Right lobe of liver (tissue), 4 donors: ENCODE measurements at regions not wholly inside any gene's neighbourhood (a gene's known extent, or its start where the extent isn't known, plus 50 kb on each side); places are given as distances from the start of the nearest gene placed in this dataset.

ENCODE experiments used
- POLR2A ChIP-seq: fragments of 450-650 bp; IDR thresholded peaks from one replicate; pipeline ENCODE4 v1.6.1; 2017; ENCODE audit warnings: antibody characterized with exemption, mild to moderate bottlenecking
- TF ChIP-seq, protein P1 (sequence below), 4 donors: fragments of 200-600 bp in 3 of 4; fragments of 450-650 bp in 1 of 4; IDR thresholded peaks; one replicate each; pipeline versions ENCODE4 v1.5.1 to v1.8.0; 2016 to 2022; ENCODE audit warnings: antibody characterized with exemption in 4 of 4, mild to moderate bottlenecking in 2 of 4
- donor health status: DM: no; HTN: no; CAD: no.
- donor health status: DM: no; HTN: no; CAD: no.
- donor health status: DM: no; HTN: yes; CAD: no.

DNA sequence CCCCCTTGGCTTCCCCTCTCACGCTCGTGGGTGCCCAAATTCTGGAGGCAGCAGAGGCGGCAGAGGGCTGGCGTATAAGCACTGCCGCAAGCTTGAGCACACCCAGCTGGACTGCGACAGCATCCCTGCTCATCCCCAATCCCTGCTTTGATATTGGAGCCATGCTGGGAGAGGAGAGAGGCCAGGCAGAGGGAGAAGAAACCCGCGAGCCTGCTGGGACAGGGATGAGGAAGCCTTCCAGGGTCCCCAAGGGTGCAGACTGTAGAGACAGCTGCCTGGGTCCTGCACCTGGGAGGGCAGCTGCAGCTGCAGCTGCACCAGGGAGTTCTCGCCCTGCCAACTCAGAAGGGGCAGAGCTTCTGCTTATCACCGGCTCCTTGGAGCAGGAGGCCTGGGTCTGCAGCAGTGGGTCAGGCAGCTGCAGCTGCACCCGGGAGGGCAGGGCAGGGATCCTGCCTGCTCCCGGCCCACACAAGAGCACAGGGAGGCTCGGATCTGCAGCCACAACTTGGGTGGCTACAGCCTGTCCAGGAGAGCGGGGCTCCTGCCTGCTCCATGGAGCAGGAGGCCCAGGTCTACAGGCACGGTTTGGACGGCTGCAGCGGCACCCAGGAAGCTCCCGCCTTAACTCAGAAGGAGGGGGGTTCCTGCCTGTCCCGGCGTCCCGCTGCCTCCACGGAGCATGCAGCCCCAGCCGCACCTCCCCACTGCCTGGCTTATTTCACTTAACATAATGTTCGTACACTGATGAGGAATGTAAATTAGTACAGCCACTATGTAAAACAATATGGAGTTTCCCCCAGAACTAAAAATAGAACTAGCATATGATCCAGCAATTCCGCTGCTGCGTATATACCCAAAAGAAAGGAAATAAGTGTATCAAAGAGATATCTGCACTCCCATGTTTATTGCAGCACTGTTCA is 60.4 kb upstream of the SGPP1 start:
- TF ChIP-seq POLR2A = no peak
- TF ChIP-seq, protein P1, sequence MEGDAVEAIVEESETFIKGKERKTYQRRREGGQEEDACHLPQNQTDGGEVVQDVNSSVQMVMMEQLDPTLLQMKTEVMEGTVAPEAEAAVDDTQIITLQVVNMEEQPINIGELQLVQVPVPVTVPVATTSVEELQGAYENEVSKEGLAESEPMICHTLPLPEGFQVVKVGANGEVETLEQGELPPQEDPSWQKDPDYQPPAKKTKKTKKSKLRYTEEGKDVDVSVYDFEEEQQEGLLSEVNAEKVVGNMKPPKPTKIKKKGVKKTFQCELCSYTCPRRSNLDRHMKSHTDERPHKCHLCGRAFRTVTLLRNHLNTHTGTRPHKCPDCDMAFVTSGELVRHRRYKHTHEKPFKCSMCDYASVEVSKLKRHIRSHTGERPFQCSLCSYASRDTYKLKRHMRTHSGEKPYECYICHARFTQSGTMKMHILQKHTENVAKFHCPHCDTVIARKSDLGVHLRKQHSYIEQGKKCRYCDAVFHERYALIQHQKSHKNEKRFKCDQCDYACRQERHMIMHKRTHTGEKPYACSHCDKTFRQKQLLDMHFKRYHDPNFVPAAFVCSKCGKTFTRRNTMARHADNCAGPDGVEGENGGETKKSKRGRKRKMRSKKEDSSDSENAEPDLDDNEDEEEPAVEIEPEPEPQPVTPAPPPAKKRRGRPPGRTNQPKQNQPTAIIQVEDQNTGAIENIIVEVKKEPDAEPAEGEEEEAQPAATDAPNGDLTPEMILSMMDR (IDR thresholded peaks at IDR 0.05) = no peak
